M059J (cell line): ENCODE measurements at regions not wholly inside any gene's neighbourhood (a gene's known extent, or its start where the extent isn't known, plus 50 kb on each side); places are given as distances from the start of the nearest gene placed in this dataset.

Experiments used
- DNase-seq: peaks from one replicate; pipeline ENCODE4 v3.0.0-alpha.2; 2012; ENCODE audit warnings: low read depth

DNA sequence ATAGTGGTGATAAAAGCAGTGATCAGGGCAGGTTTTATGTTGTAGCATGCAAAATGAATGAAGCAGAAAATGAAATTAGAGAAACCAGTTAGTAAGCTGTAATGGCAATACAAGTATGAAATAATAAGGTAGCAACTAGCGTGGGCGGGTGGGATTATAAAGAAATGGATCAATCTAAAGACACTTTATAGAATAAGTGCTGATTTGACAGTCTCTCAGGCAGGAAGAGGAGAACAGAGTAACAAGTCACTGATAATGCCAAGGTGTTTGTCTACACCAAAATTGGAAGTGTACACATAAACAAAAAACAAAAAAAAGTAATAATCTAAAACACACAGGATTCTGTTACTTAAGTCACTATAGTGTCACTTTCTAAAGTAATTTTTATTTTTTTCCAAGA lies 51.0 kb upstream of the PCBP1 start:
- DNase-seq: no peak

DNA sequence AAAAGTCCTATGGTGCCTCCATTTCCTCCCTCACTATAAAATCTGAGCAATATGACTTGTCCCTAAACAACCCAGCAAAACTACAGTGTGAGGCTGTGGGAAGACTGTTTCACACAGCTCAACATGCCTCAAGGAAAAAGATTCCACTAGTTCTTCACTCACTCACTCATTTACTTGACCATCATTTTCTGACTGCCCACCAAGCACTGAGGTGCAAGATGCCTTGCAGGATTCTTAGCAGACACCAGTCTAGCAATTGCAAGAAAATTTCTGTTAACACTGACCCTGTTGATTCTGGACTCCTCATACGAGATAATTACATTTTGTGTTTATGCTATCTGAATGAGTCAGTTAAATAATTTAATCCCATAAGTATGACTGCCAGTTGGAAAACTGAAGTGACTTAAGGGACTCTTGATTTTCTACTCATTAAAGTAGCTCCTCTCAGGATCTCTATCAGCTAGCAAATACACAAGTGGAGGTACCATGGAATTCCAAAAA lies 51.9 kb upstream of the PCBP1 start:
- peak; percentile 82 for DNase-seq

- DNase-seq: no peak
These were observed 56.4 kb upstream of the PCBP1 start for GRCh38 chr2:70030724-70031420.

DNA sequence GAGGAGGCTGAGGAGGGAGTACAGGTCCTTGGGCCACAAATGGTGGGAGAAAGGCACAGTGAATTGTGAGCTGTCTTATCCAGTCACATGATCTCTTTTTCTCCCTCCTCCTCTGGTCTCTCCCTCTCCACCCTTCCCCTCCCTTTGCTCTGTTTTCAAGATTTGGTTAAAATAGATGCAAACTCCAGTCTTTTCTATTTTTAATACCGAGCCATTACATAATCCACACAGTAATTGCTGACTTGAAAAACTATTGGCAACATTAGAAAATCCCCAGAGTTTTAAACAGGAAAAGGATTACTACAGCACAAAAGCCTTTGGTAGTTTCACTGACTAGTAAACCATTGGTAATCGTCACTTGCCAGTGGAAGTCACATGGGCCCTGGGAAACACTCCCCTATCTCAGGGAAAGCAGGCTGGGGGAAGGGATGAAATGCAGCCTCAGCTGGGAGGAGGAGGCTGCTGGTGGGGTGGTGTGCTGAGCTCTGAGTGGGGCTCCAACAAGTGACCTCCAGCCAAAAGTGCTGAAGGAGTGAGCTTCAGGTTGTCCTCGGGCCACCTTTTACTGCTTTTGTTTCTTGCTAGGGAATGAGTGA lies 57.4 kb upstream of the PCBP1 start:
- DNase-seq: peak; percentile 44

DNA sequence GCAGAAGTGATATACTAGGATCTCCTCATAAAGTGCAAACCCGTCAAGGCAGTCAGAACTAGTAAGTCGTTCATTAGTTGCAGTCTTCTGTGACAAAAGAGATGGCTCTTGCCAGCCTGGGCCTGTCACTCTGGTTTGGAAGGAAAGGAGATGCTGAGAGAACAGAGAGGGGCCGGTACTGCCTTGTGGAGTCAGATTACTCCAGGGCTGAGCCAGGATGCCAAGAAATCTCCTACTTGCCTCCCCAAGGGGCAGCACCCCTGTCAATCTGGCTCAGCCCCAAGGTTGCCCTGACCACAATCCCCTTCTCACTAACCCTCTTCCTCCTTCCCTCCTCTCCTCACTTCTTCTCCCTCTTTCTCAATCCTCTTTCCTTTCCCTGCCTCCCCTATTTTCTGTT lies 62.9 kb upstream of the ASPRV1 start:
- no peak for DNase-seq

DNA sequence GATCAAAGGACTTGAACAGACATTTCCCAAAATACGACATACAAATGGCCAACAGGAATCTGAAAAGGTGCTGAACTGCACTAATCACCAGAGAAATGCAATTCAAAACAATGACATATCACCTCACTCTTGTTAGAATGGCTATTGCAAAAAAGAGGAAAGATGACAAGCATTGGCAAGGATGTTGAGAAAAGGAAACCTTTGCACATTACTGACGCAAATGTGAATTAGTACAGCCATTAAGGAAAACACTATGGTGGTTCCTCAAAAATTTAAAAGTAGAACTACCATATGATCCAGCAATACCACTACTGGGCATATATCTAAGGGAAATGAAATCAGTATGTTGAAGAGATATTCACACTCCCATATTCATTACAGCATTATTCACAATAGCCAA lies 57.7 kb upstream of the ASPRV1 start:
- no peak for DNase-seq

DNA sequence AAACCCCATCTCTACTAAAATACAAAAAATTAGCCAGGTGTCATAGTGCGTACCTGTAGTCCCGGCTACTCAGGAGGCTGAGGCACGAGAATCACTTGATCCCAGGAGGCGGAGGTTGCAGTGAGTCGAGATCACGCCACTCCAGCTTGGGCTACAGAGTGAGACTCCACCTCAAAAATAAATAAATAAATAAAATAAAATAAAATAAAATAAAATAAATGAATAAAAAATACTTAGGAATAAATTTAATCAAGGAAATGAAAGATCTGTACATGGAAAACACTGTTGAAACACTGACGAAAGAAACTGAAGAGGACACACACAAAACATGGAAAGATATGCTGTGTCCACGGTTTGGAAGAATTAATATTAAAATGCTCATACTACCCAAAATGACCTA lies 56.5 kb upstream of the ASPRV1 start:
- no peak for DNase-seq

- no peak for DNase-seq
These were observed 53.5 kb upstream of the ASPRV1 start for GRCh38 chr2:70014959-70015358.

DNA sequence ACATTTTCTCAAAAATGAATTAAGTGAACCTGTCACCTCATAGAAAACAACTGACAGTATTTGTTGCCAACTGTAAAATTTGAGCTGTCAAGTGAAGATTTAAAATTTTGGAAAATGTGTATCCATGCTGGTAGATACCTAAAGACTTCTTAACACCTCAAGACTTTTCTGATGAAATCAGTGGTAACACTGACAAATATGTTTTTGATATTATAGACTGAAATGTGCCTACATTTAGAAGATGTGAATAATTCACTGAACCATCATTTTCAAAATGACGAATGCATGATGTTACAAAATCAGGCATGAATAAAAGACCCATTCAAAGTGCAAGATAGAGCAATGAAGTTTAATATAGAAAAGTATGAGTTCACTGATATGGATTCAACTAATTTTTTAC lies 51.5 kb upstream of the ASPRV1 start:
- no peak for DNase-seq

- DNase-seq: no peak
These were observed 50.4 kb upstream of the ASPRV1 start for GRCh38 chr2:70011786-70012185.

DNA sequence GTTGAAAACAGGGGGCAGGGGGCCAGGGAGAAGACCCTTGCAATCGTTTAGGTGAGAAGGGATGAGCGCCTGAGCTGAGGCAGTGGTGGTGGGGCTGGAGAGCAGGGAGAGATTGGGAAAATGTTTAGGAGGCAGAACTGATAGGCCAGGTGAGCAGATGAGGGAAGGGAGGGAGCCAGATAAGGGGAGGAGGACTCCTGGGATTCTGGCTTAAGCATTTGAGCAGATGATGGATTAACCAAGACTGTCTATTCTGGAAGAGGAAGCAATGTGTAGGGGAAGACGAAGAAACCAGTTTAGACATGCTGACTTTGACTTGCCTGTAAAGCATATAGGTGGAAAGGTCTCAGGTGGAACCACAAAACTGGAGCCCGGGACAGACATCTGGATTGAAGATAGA lies 49.9 kb upstream of the ASPRV1 start:
- no peak for DNase-seq
